ENCODE measurements at regions not wholly inside any gene's neighbourhood (a gene's known extent, or its start where the extent isn't known, plus 50 kb on each side); places are given as distances from the start of the nearest gene placed in this dataset.

DNA sequence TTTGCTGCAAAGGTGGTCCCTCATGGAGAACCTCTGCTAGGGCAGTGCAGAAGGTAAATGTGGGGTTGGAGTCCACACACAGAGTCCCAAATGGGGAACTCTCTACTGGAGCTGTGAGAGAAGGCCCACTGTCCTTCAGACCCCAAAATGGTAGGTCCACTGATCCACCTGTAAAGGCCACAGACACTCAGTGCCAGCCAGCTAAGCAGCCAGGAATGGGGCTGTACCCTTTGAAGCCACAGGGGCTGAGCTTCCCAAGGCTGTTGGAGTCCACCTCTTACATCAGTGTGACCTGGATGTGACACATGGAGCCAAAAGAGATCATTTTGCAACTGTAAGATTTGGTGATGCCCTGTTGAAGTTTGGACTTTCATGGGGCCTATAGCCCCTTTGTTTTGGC, 252.4 kb upstream of the GULP1 start:
- Histone ChIP-seq H3K9me3 (peaks cover 2% of the 10 kb centered on the region), H3K27ac (no peak overlapping the region), H3K36me3 (ENCODE audit: insufficient read depth in 1 of 2, low read depth in 1 of 2) (no peaks in the 10 kb centered on the region), H3K4me1 (no peaks in the 10 kb centered on the region), H3K4me3 (no peak overlapping the region), H3K27me3 (ENCODE audit: insufficient read depth in 3 of 3, low read length in 2 of 3) (no peaks in the 10 kb centered on the region)
- TF ChIP-seq, protein P1, sequence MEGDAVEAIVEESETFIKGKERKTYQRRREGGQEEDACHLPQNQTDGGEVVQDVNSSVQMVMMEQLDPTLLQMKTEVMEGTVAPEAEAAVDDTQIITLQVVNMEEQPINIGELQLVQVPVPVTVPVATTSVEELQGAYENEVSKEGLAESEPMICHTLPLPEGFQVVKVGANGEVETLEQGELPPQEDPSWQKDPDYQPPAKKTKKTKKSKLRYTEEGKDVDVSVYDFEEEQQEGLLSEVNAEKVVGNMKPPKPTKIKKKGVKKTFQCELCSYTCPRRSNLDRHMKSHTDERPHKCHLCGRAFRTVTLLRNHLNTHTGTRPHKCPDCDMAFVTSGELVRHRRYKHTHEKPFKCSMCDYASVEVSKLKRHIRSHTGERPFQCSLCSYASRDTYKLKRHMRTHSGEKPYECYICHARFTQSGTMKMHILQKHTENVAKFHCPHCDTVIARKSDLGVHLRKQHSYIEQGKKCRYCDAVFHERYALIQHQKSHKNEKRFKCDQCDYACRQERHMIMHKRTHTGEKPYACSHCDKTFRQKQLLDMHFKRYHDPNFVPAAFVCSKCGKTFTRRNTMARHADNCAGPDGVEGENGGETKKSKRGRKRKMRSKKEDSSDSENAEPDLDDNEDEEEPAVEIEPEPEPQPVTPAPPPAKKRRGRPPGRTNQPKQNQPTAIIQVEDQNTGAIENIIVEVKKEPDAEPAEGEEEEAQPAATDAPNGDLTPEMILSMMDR (IDR thresholded peaks at IDR 0.05): no peak
- no peak for DNase-seq
- no peak for ATAC-seq
- intact Hi-C loops (cut with DNase I): no loop called here

DNA sequence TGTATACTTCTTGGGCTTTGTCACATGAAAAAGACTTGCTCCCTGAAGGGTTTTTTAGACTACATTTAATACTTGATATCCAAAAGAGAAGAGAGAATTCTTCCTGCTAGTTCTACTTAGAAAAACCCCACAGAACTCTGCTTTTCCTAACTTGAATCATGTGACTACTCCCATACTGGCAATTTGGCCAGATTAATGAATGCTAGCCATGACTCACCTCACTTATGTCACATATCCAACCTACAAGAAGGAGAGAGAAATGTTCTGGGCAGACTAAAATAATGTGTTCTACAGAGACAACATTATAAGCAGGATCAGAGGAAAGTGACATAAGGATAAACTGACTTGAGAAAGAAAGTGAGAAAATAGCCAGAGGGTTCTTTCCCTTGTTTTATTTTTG, 249.3 kb upstream of the GULP1 start:
- intact Hi-C loops (cut with DNase I): no loop called here
- DNase-seq (no peak), ATAC-seq (no peak)
- Histone ChIP-seq H3K36me3 (ENCODE audit: insufficient read depth in 1 of 2, low read depth in 1 of 2) (no peaks in the 10 kb centered on the region), H3K9me3 (peaks cover 2% of the 10 kb centered on the region), H3K27ac (no peak overlapping the region), H3K27me3 (ENCODE audit: insufficient read depth in 3 of 3, low read length in 2 of 3) (no peaks in the 10 kb centered on the region), H3K4me1 (no peaks in the 10 kb centered on the region), H3K4me3 (no peak overlapping the region)
- TF ChIP-seq, protein P1 (IDR thresholded peaks at IDR 0.05): no peak

DNA sequence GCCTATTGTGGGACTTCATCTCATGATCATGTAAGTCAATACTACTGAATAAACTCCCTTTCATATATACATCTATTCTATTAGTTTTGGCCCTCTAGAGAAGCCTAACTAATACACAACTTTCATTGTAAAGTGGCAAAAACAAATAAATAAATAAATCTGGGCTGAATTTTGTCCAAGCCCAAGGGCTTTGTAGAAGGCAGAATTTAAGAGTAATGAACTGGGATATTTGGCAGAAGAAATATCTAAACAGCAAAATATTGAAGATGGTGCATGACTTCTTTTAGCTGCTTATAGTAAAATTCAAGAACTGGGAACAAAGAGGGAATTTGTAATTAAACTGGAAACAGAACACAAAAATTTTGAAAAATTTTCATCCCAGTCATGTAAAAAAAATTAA, 246.7 kb upstream of the GULP1 start:
- Histone ChIP-seq H3K27me3 (ENCODE audit: insufficient read depth in 3 of 3, low read length in 2 of 3) (no peaks in the 10 kb centered on the region), H3K9me3 (peaks cover 2% of the 10 kb centered on the region), H3K4me1 (no peaks in the 10 kb centered on the region), H3K27ac (no peak overlapping the region), H3K4me3 (no peak overlapping the region), H3K36me3 (ENCODE audit: insufficient read depth in 1 of 2, low read depth in 1 of 2) (no peaks in the 10 kb centered on the region)
- no peak for ATAC-seq
- no peak for DNase-seq
- TF ChIP-seq, protein P1 (IDR thresholded peaks at IDR 0.05): no peak
- intact Hi-C loops (cut with DNase I): no loop called here

DNA sequence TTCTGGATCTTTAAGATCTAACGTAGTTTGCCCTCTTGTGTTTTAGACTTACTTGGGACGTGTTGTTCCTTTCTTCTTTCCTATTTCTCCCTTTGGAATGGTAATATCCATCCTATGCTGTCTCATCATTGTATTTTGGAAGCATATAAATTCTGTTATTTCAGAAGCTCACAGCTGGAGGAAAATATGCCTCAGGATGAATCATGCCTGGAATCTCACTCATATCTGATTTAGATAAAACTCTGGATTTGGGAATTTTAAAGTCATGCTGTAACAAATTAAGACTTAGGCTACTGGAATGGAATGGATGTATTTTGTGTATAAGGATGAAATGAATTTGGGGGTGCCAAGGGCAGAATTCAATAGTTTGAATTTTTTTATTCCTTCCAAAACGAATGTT, 245.2 kb upstream of the GULP1 start:
- Histone ChIP-seq H3K9me3 (peaks cover 2% of the 10 kb centered on the region), H3K4me1 (no peaks in the 10 kb centered on the region), H3K36me3 (ENCODE audit: insufficient read depth in 1 of 2, low read depth in 1 of 2) (no peaks in the 10 kb centered on the region), H3K27me3 (ENCODE audit: insufficient read depth in 3 of 3, low read length in 2 of 3) (no peaks in the 10 kb centered on the region), H3K27ac (no peak overlapping the region), H3K4me3 (no peak overlapping the region)
- 48 to 68% (median 54%) methylated on average over 3 of the region's 3 CpGs for WGBS, 3 donors
- ATAC-seq (no peak), DNase-seq (no peak)
- TF ChIP-seq, protein P1 (IDR thresholded peaks at IDR 0.05): no peak
- intact Hi-C loops (cut with DNase I): no loop called here

DNA sequence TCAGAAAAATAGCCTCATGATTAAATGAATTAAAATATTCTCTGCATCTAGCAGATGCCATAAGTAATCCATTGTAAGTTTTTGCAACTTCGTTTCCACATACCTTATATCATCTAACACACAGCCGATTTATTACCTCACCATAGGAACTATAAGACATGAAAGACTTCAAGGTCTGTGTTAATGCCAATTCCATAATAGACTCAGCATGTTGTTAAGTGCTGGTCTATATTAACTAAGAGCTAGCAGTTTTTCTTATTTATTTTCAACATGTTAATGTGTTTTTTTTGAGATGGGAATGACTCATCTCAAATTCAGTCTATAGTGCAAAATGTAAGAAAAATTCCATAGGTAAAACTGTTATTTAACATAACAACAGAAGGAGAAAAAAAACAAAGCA, 243.9 kb upstream of the GULP1 start:
- no peak for ATAC-seq
- H3K9me3 ChIP-seq: peaks cover 2% of the 10 kb centered on the region
- WGBS, 3 donors: 77 to 81% (median 79%) methylated on average over 2 of the region's 2 CpGs
- TF ChIP-seq, protein P1 (IDR thresholded peaks at IDR 0.05): no peak
- H3K4me3 ChIP-seq: no peak overlapping the region
- DNase-seq: no peak
- no peaks in the 10 kb centered on the region for H3K4me1 ChIP-seq
- H3K36me3 ChIP-seq (ENCODE audit: insufficient read depth in 1 of 2, low read depth in 1 of 2): no peaks in the 10 kb centered on the region
- no peaks in the 10 kb centered on the region for H3K27me3 ChIP-seq (ENCODE audit: insufficient read depth in 3 of 3, low read length in 2 of 3)
- intact Hi-C loops (cut with DNase I): no loop called here
- H3K27ac ChIP-seq: no peak overlapping the region
